RWPE1 (cell line): ENCODE measurements at regions not wholly inside any gene's neighbourhood (a gene's known extent, or its start where the extent isn't known, plus 50 kb on each side); places are given as distances from the start of the nearest gene placed in this dataset.

Experiments
- CTCF ChIA-PET: fragments of 350-600 bp; sonication (Branson Sonifier 250); formaldehyde crosslinking; extraction: SDS; loops from one replicate; lab custom pipeline; 2021; lab: Yijun Ruan, JAX
- POLR2A ChIA-PET: fragments of 400-600 bp; formaldehyde crosslinking; extraction: SDS; loops from one replicate; lab custom pipeline; 2020; ENCODE audit warnings: antibody characterized with exemption; ENCODE audit not compliant: low non-redundant PET; lab: Yijun Ruan, JAX
- DNase-seq: peaks from one replicate; pipeline ENCODE4 v3.0.0; 2012; ENCODE audit warnings: low spot score
- H3K27ac ChIP-seq: fragments of 450-650 bp; 2 replicates; pipeline ENCODE4 v1.5.1; 2017
- CTCF ChIP-seq: fragments of 450-650 bp; conservative IDR thresholded peaks from 2 replicates; pipeline ENCODE4 v1.5.1; 2017; ENCODE audit warnings: low read depth, mild to moderate bottlenecking

GRCh38 chr5:105754056-105754455, 1916.7 kb downstream of the EFNA5 start:
- ChIA-PET CTCF (interaction anchor here (0.7 kb wide), 1 partner anchor 8 kb away, joined by 3 read pairs; no protein-coding TSS in a partner anchor), POLR2A (no interaction called here)
- no peak for DNase-seq

GRCh38 chr5:105752801-105753200, 1917.9 kb downstream of the EFNA5 start:
- no peak for TF ChIP-seq CTCF
- ChIA-PET POLR2A (no interaction called here), CTCF (no interaction called here)
- no peak overlapping the region for H3K27ac ChIP-seq
- no peak for DNase-seq

More at GRCh38 chr5:105754056-105754455, 1916.7 kb downstream of the EFNA5 start:
- no peak overlapping the region for H3K27ac ChIP-seq
- no peak for TF ChIP-seq CTCF

GRCh38 chr5:105751908-105752307, 1918.8 kb downstream of the EFNA5 start:
- no peak for TF ChIP-seq CTCF
- no peak for DNase-seq
- no peak overlapping the region for H3K27ac ChIP-seq
- CTCF ChIA-PET, result no interaction called here
- POLR2A ChIA-PET, result no interaction called here

GRCh38 chr5:105745111-105745510, 1925.6 kb downstream of the EFNA5 start:
- no peak for TF ChIP-seq CTCF
- DNase-seq, result no peak
- ChIA-PET POLR2A (no interaction called here), CTCF (interaction anchor here (0.6 kb wide), 1 partner anchor 900 kb away, joined by 3 read pairs; no protein-coding TSS in a partner anchor)
- no peak overlapping the region for H3K27ac ChIP-seq

- CTCF ChIA-PET, result no interaction called here
- no peak for TF ChIP-seq CTCF
- no peak for DNase-seq
- POLR2A ChIA-PET, result no interaction called here
- no peak overlapping the region for H3K27ac ChIP-seq
Measured at GRCh38 chr5:105740242-105740641, 1930.5 kb downstream of the EFNA5 start.

GRCh38 chr5:105739732-105740131, 1931.0 kb downstream of the EFNA5 start:
- CTCF ChIA-PET, result no interaction called here

More at GRCh38 chr5:105739732-105740131, 1931.0 kb downstream of the EFNA5 start:
- no peak for TF ChIP-seq CTCF
- DNase-seq, result no peak
- H3K27ac ChIP-seq, result no peak overlapping the region
- POLR2A ChIA-PET, result no interaction called here
